ENCODE measurements at regions not wholly inside any gene's neighbourhood (a gene's known extent, or its start where the extent isn't known, plus 50 kb on each side); places are given as distances from the start of the nearest gene placed in this dataset.
"Not testable (repeated sequence)": the region's sequence is repeated elsewhere in the genome, so short reads cannot be mapped to it uniquely, and the experiment has no call there.

GRCh38 chr7:52779004-52779403 lies 256.4 kb upstream of the POM121L12 start:
- DNase-seq (ENCODE audit: low read depth), result no peak

GRCh38 chr7:52777051-52777822 lies 258.2 kb upstream of the POM121L12 start:
- no peak for DNase-seq (ENCODE audit: low read depth)

GRCh38 chr7:52775876-52776275 lies 259.6 kb upstream of the POM121L12 start:
- DNase-seq (ENCODE audit: low read depth), result no peak

GRCh38 chr7:52771177-52771576 lies 264.3 kb upstream of the POM121L12 start:
- no peak for DNase-seq (ENCODE audit: low read depth)

- no peak for DNase-seq (ENCODE audit: low read depth)
These were observed 270.8 kb upstream of the POM121L12 start for GRCh38 chr7:52764492-52765169.

GRCh38 chr7:52758356-52758755 lies 277.1 kb upstream of the POM121L12 start:
- DNase-seq (ENCODE audit: low read depth), result no peak

GRCh38 chr7:52753855-52754254 lies 281.6 kb upstream of the POM121L12 start:
- no peak for DNase-seq (ENCODE audit: low read depth)

- no peak for DNase-seq (ENCODE audit: low read depth)
These were observed 282.5 kb upstream of the POM121L12 start for GRCh38 chr7:52752891-52753290.

- DNase-seq (ENCODE audit: low read depth), result no peak
These were observed 285.6 kb upstream of the POM121L12 start for GRCh38 chr7:52749880-52750279.

GRCh38 chr7:52747817-52748216 lies 287.6 kb upstream of the POM121L12 start:
- DNase-seq (ENCODE audit: low read depth), result no peak

GRCh38 chr7:52741670-52742290 lies 293.7 kb upstream of the POM121L12 start:
- DNase-seq (ENCODE audit: low read depth), result no peak

- no peak for DNase-seq (ENCODE audit: low read depth)
These were observed 299.8 kb upstream of the POM121L12 start for GRCh38 chr7:52735656-52736055.

GRCh38 chr7:52728683-52729082 lies 306.8 kb upstream of the POM121L12 start:
- not testable (repeated sequence) for DNase-seq (ENCODE audit: low read depth)

- DNase-seq (ENCODE audit: low read depth), result no peak
These were observed 307.8 kb upstream of the POM121L12 start for GRCh38 chr7:52727632-52728031.

GRCh38 chr7:52726986-52727385 lies 308.4 kb upstream of the POM121L12 start:
- DNase-seq (ENCODE audit: low read depth), result no peak

- DNase-seq (ENCODE audit: low read depth), result no peak
These were observed 308.9 kb upstream of the POM121L12 start for GRCh38 chr7:52726493-52726892.

- no peak for DNase-seq (ENCODE audit: low read depth)
These were observed 311.8 kb upstream of the POM121L12 start for GRCh38 chr7:52723606-52724005.

GRCh38 chr7:52720856-52721255 lies 314.6 kb upstream of the POM121L12 start:
- no peak for DNase-seq (ENCODE audit: low read depth)

- DNase-seq (ENCODE audit: low read depth), result no peak
These were observed 315.8 kb upstream of the POM121L12 start for GRCh38 chr7:52719677-52720076.

- no peak for DNase-seq (ENCODE audit: low read depth)
These were observed 319.7 kb upstream of the POM121L12 start for GRCh38 chr7:52715701-52716100.

- DNase-seq (ENCODE audit: low read depth), result no peak
These were observed 322.5 kb upstream of the POM121L12 start for GRCh38 chr7:52712938-52713337.

- no peak for DNase-seq (ENCODE audit: low read depth)
These were observed 323.5 kb upstream of the POM121L12 start for GRCh38 chr7:52711951-52712350.

- DNase-seq (ENCODE audit: low read depth), result no peak
These were observed 326.6 kb upstream of the POM121L12 start for GRCh38 chr7:52708846-52709245.
